Mesenchymal stem cell (in vitro differentiated cells and primary cell): ENCODE measurements at regions not wholly inside any gene's neighbourhood (a gene's known extent, or its start where the extent isn't known, plus 50 kb on each side); places are given as distances from the start of the nearest gene placed in this dataset.
"Not testable (repeated sequence)": the region's sequence is repeated elsewhere in the genome, so short reads cannot be mapped to it uniquely, and the experiment has no call there.

ENCODE experiments used
- DNase-seq: peaks from one replicate; pipeline ENCODE4 v3.0.0-alpha.2; 2013
- H2AFZ ChIP-seq: one replicate; pipeline ENCODE4 v1.6.1; 2013; ENCODE audit warnings: low read depth, mild to moderate bottlenecking, control low read depth, inconsistent platforms, low read length, moderate library complexity
- H2AK5ac ChIP-seq: 2 replicates; pipeline ENCODE4 v1.6.1; 2013; ENCODE audit warnings: low read length, moderate library complexity, mild to moderate bottlenecking, inconsistent platforms; ENCODE audit not compliant: severe bottlenecking
- H2BK120ac ChIP-seq: one replicate; pipeline ENCODE4 v1.6.1; 2013; ENCODE audit warnings: low read depth, mild to moderate bottlenecking, inconsistent platforms, low read length, moderate library complexity
- H2BK12ac ChIP-seq, 2 experiments: one replicate each; pipeline ENCODE4 v1.6.1; 2013; ENCODE audit warnings: inconsistent platforms in 2 of 2, low read length in 2 of 2, mild to moderate bottlenecking in 2 of 2, moderate library complexity in 2 of 2, control low read depth in 1 of 2
- H2BK15ac ChIP-seq: one replicate; pipeline ENCODE4 v1.6.1; 2013; ENCODE audit warnings: mild to moderate bottlenecking, low read depth, inconsistent platforms; ENCODE audit not compliant: poor library complexity, severe bottlenecking
- H2BK5ac ChIP-seq: 2 replicates; pipeline ENCODE4 v1.6.1; 2013; ENCODE audit warnings: low read depth, mild to moderate bottlenecking, low read length, control low read depth, inconsistent platforms; ENCODE audit not compliant: poor library complexity, severe bottlenecking
- H3K14ac ChIP-seq, 2 experiments: one replicate each; pipeline ENCODE4 v1.6.1; 2013; ENCODE audit warnings: inconsistent platforms in 2 of 2, low read length in 2 of 2, control low read depth in 1 of 2, mild to moderate bottlenecking in 1 of 2, moderate library complexity in 1 of 2
- H3K18ac ChIP-seq, 2 experiments: one replicate each; pipeline ENCODE4 v1.6.1; 2013; ENCODE audit warnings: inconsistent platforms in 2 of 2, low read length in 2 of 2, control low read depth in 1 of 2, low read depth in 1 of 2, mild to moderate bottlenecking in 1 of 2
- H3K23ac ChIP-seq, 2 experiments: one replicate each; pipeline ENCODE4 v1.6.1; 2013; ENCODE audit warnings: inconsistent platforms in 2 of 2, low read length in 2 of 2, mild to moderate bottlenecking in 2 of 2, moderate library complexity in 2 of 2, control low read depth in 1 of 2
- H3K27ac ChIP-seq: 2 replicates; pipeline ENCODE4 v1.5.1; 2013; ENCODE audit warnings: mild to moderate bottlenecking, moderate library complexity, low read length, control low read depth, inconsistent platforms; ENCODE audit not compliant: poor library complexity, severe bottlenecking
- H3K27me3 ChIP-seq, 2 experiments: 2 replicates each; pipeline versions ENCODE4 v1.6.1 to v1.7.0; 2013; ENCODE audit warnings: low read length in 2 of 2, mild to moderate bottlenecking in 2 of 2, moderate library complexity in 2 of 2, control low read depth in 1 of 2, inconsistent platforms in 1 of 2; ENCODE audit not compliant: control insufficient read depth in 1 of 2, insufficient read depth in 1 of 2
- H3K36me3 ChIP-seq, 2 experiments: 2 replicates each; pipeline versions ENCODE4 v1.6.1 to v1.7.0; 2013; ENCODE audit warnings: low read length in 2 of 2, control low read depth in 1 of 2, inconsistent platforms in 1 of 2, low read depth in 1 of 2, mild to moderate bottlenecking in 1 of 2; ENCODE audit not compliant: insufficient read depth in 2 of 2, control insufficient read depth in 1 of 2
- H3K4ac ChIP-seq, 2 experiments: one replicate each; pipeline ENCODE4 v1.6.1; 2013; ENCODE audit warnings: inconsistent platforms in 2 of 2, low read length in 2 of 2, mild to moderate bottlenecking in 2 of 2, moderate library complexity in 2 of 2, control low read depth in 1 of 2, low read depth in 1 of 2
- H3K4me1 ChIP-seq: 2 replicates; pipeline ENCODE4 v1.6.1; 2013; ENCODE audit warnings: low read depth, low read length, control low read depth; ENCODE audit not compliant: control insufficient read depth, insufficient read depth
- H3K4me2 ChIP-seq: 2 replicates; pipeline ENCODE4 v1.6.1; 2013; ENCODE audit warnings: low read length, mild to moderate bottlenecking, inconsistent platforms; ENCODE audit not compliant: poor library complexity, severe bottlenecking
- H3K4me3 ChIP-seq, 2 experiments: 2 replicates each; pipeline versions ENCODE4 v1.5.1 to v1.7.0; 2013; ENCODE audit warnings: low read length in 2 of 2, mild to moderate bottlenecking in 2 of 2, control low read depth in 1 of 2, low read depth in 1 of 2; ENCODE audit not compliant: insufficient read depth in 1 of 2
- H3K79me1 ChIP-seq: replicated peaks from 2 replicates; pipeline ENCODE4 v1.6.1; 2013; ENCODE audit warnings: mild to moderate bottlenecking, control low read depth, low read length, inconsistent platforms; ENCODE audit not compliant: poor library complexity, severe bottlenecking
- H3K9ac ChIP-seq: 2 replicates; pipeline ENCODE4 v1.7.0; 2013; ENCODE audit warnings: mild to moderate bottlenecking, low read length, moderate library complexity
- H3K9me3 ChIP-seq: 2 replicates; pipeline ENCODE4 v1.7.0; 2013; ENCODE audit warnings: mild to moderate bottlenecking, low read length; ENCODE audit not compliant: control insufficient read depth
- H4K8ac ChIP-seq: one replicate; pipeline ENCODE4 v1.6.1; 2013; ENCODE audit warnings: inconsistent platforms, mild to moderate bottlenecking, low read length, moderate library complexity
- H4K91ac ChIP-seq: one replicate; pipeline ENCODE4 v1.6.1; 2013; ENCODE audit warnings: mild to moderate bottlenecking, low read length, inconsistent platforms
- WGBS: methylation state at CpG from one replicate; pipeline ENCODE4 v1.1.7; 2013; ENCODE audit warnings: mixed read lengths; 5-methylcytosine and 5-hydroxymethylcytosine counted together

GRCh38 chr16:29219562-29219961 is 186.9 kb downstream of the NPIPB11 start:
- H3K27me3 ChIP-seq, H3K4me2 ChIP-seq, H3K9me3 ChIP-seq, H2AFZ ChIP-seq, DNase-seq, H2BK15ac ChIP-seq, H3K36me3 ChIP-seq, H2BK120ac ChIP-seq, H3K79me1 ChIP-seq, H2BK5ac ChIP-seq, H3K23ac ChIP-seq: not testable (repeated sequence)
- H2AK5ac ChIP-seq = peak overlapping the region; percentile 86
- peaks cover 22% of the 10 kb centered on the region for H3K4me1 ChIP-seq
- peak overlapping the region; percentile 21 for H4K8ac ChIP-seq
- peak overlapping the region in 1 of 2 experiments; percentile 86 for H3K18ac ChIP-seq
- H3K9ac ChIP-seq = peak overlapping the region; percentile 84
- H3K27ac ChIP-seq = peak overlapping the region; percentile 97
- H4K91ac ChIP-seq = peak overlapping the region; percentile 86
- H3K4ac ChIP-seq = peak overlapping the region in 1 of 2 experiments; percentile 71
- peak overlapping the region in 1 of 2 experiments; percentile 94 for H3K4me3 ChIP-seq
- peak overlapping the region; percentile 29 to 75 for H2BK12ac ChIP-seq
- 97% methylated on average over 16 of the region's 16 CpGs for WGBS
- peak overlapping the region in 1 of 2 experiments; percentile 93 for H3K14ac ChIP-seq

- H3K4me1 ChIP-seq = peaks cover 22% of the 10 kb centered on the region
- H3K9me3 ChIP-seq, H3K79me1 ChIP-seq, H3K4me2 ChIP-seq, H2BK12ac ChIP-seq, H3K14ac ChIP-seq, H3K27me3 ChIP-seq, H2BK120ac ChIP-seq, H3K4ac ChIP-seq, H2AK5ac ChIP-seq, H4K91ac ChIP-seq, H2AFZ ChIP-seq, H2BK15ac ChIP-seq, H3K36me3 ChIP-seq, H3K27ac ChIP-seq, H2BK5ac ChIP-seq, DNase-seq, H4K8ac ChIP-seq: not testable (repeated sequence)
- peak overlapping the region; percentile 84 for H3K9ac ChIP-seq
- H3K4me3 ChIP-seq = peak overlapping the region in 1 of 2 experiments; percentile 94
- peak overlapping the region in 1 of 2 experiments; percentile 60 for H3K18ac ChIP-seq
- peak overlapping the region in 1 of 2 experiments; percentile 59 for H3K23ac ChIP-seq
- 97% methylated on average over 10 of the region's 26 CpGs for WGBS
These were observed 187.9 kb downstream of the NPIPB11 start for GRCh38 chr16:29218649-29219048.

DNA sequence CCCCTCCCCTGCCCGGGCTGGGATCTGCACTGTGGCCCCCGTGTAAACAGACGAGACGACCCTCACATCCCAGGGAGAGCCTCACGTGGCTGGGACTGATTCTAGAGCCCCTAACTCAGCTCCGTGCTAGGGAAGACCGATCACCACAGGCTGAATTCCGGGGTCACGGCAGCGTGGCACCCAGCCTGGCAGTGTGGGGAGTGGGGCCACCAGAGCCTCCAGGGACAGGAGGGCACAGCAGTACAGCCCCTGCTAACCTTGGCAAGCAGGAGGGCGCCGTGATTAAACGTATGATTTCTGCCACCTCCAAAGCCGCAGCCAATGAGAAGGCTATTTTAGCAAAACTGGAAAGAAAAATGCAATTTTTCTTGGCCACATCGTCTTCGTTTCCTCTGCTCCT is 188.3 kb downstream of the NPIPB11 start:
- 95% methylated on average over 5 of the region's 16 CpGs for WGBS
- not testable (repeated sequence) for H3K4me3 ChIP-seq, H4K8ac ChIP-seq, H3K4ac ChIP-seq, H3K14ac ChIP-seq, H3K23ac ChIP-seq, H2BK5ac ChIP-seq, DNase-seq, H2AFZ ChIP-seq, H3K9me3 ChIP-seq, H3K9ac ChIP-seq, H3K27me3 ChIP-seq, H2BK15ac ChIP-seq, H2BK120ac ChIP-seq, H4K91ac ChIP-seq, H3K36me3 ChIP-seq, H2BK12ac ChIP-seq, H3K4me2 ChIP-seq, H2AK5ac ChIP-seq, H3K18ac ChIP-seq, H3K79me1 ChIP-seq, H3K27ac ChIP-seq
- peaks cover 22% of the 10 kb centered on the region for H3K4me1 ChIP-seq

DNA sequence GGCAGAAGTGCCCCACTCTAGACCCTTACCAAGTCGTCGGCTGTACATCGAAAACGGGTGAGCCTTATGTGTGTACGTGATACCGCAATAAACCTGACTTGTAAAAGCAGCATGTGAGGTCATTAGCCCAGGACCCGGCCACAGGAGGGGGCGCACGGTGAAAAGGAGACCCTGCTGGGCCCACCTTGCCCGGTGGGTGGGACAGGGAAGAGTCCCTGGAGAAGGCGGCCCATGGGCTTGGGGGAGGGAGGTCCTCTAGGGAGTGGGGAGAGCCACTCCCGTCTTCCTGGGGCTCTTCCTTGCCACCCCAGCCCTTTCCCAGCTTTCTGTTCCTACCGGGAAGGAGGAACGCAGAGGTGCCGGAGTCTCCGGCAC is 188.8 kb downstream of the NPIPB11 start:
- H3K27me3 ChIP-seq, DNase-seq, H3K36me3 ChIP-seq, H2BK15ac ChIP-seq, H2BK5ac ChIP-seq, H3K4me2 ChIP-seq, H2AFZ ChIP-seq, H4K8ac ChIP-seq, H3K9ac ChIP-seq, H3K79me1 ChIP-seq, H2BK120ac ChIP-seq, H3K23ac ChIP-seq, H3K4ac ChIP-seq, H3K14ac ChIP-seq, H3K27ac ChIP-seq, H2BK12ac ChIP-seq, H3K9me3 ChIP-seq, H3K18ac ChIP-seq, H3K4me3 ChIP-seq, H2AK5ac ChIP-seq: not testable (repeated sequence)
- Histone ChIP-seq H3K4me1 (peaks cover 22% of the 10 kb centered on the region), H4K91ac (peak overlapping the region; percentile 68)
- 81% methylated on average over 9 of the region's 16 CpGs for WGBS
